ENCODE measurements at regions not wholly inside any gene's neighbourhood (a gene's known extent, or its start where the extent isn't known, plus 50 kb on each side); places are given as distances from the start of the nearest gene placed in this dataset.

DNA sequence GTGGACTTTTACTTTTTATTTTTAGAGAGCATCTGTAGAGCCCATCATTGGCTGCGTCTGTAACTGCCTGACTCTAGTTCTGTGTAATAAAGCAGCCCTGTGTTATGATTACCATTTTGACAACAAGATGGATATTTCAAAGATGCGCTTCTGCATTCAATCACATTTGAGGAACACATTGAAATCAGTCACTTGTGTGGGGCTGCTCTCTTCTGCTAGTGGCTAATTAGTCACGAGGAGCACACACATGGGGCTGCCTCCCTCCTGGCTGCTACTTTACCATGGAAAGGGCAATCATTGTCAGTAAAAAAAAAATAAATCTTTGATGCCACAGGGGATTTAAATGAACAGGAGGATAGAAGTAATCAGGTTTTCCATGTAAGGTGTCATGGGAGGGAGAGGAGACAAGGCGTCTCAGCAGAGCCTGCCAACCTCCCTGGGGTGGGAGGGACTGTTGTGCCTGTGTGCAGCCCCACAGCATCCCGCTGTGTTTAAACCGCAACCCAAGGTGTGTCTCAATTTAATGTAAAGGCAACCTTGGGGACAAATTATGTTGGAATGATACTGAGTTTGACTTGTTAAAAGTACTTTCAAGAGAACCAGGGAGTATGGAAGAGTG is 205.2 kb upstream of the COBL start:
- Histone ChIP-seq H3K27ac (ENCODE audit: low read depth in 1 of 2, low read length in 1 of 2) (no peak overlapping the region), H3K4me1 (ENCODE audit: control insufficient read depth in 2 of 2, insufficient read depth in 2 of 2, low read length in 2 of 2) (no peaks in the 10 kb centered on the region), H3K9me3 (ENCODE audit: control insufficient read depth in 2 of 2, insufficient read depth in 1 of 2, low read length in 1 of 2) (no peaks in the 10 kb centered on the region), H3K27me3 (ENCODE audit: control insufficient read depth in 2 of 2, insufficient read depth in 1 of 2, low read length in 1 of 2) (no peaks in the 10 kb centered on the region), H3K4me3 (ENCODE audit: low read length in 2 of 2) (no peak overlapping the region), H3K36me3 (ENCODE audit: control insufficient read depth in 2 of 2, insufficient read depth in 2 of 2, low read length in 1 of 2) (no peaks in the 10 kb centered on the region)
- DNase-seq (ENCODE audit: low read depth in 6 of 9, low spot score in 9 of 9): no peak
- WGBS: 90% methylated on average over 6 of the region's 6 CpGs

DNA sequence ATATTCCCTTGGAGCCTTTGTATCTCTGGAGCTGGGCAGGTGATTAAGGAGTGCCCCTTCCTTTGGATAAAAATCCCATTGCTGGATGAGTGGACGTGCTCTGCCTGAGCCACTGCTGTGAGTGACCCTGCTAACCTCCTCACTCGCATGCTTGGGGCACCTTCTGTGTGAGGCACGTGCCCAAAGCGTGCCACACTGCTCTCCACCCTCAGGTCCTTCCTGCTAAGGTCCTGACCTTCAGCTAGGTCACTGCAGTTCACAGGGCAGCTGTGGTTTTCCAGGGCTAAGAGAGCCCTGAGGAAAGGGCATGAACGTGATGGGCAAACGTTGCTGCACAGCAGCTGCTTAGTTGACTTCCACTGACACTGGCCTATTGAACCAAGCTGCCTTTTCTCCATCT is 204.4 kb upstream of the COBL start:
- 82% methylated on average over 6 of the region's 6 CpGs for WGBS
- Histone ChIP-seq H3K36me3 (ENCODE audit: control insufficient read depth in 2 of 2, insufficient read depth in 2 of 2, low read length in 1 of 2) (no peaks in the 10 kb centered on the region), H3K27ac (ENCODE audit: low read depth in 1 of 2, low read length in 1 of 2) (no peak overlapping the region), H3K9me3 (ENCODE audit: control insufficient read depth in 2 of 2, insufficient read depth in 1 of 2, low read length in 1 of 2) (no peaks in the 10 kb centered on the region), H3K4me1 (ENCODE audit: control insufficient read depth in 2 of 2, insufficient read depth in 2 of 2, low read length in 2 of 2) (no peaks in the 10 kb centered on the region), H3K27me3 (ENCODE audit: control insufficient read depth in 2 of 2, insufficient read depth in 1 of 2, low read length in 1 of 2) (no peaks in the 10 kb centered on the region), H3K4me3 (ENCODE audit: low read length in 2 of 2) (no peak overlapping the region)
- no peak for DNase-seq (ENCODE audit: low read depth in 6 of 9, low spot score in 9 of 9)

DNA sequence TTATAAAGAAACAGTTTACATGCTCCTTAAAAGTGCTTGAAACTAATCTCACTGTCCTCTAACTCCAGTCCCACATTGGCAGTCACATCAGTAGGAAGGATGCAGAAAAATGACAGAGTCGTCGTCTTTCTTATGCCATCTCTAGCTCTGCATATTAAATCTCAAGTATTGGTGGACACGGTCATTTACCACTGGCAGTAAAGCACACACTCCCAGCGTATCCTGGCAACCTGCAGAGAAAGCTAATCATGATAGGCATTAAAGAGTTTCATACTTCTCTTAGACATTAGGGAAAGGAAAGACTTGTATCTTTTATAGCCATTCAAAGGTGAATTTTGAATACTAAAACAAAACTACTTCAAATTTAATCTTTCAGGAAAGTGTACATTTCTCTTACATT is 202.0 kb upstream of the COBL start:
- Histone ChIP-seq H3K27me3 (ENCODE audit: control insufficient read depth in 2 of 2, insufficient read depth in 1 of 2, low read length in 1 of 2) (no peaks in the 10 kb centered on the region), H3K9me3 (ENCODE audit: control insufficient read depth in 2 of 2, insufficient read depth in 1 of 2, low read length in 1 of 2) (no peaks in the 10 kb centered on the region), H3K4me3 (ENCODE audit: low read length in 2 of 2) (no peak overlapping the region), H3K4me1 (ENCODE audit: control insufficient read depth in 2 of 2, insufficient read depth in 2 of 2, low read length in 2 of 2) (no peaks in the 10 kb centered on the region), H3K36me3 (ENCODE audit: control insufficient read depth in 2 of 2, insufficient read depth in 2 of 2, low read length in 1 of 2) (no peaks in the 10 kb centered on the region), H3K27ac (ENCODE audit: low read depth in 1 of 2, low read length in 1 of 2) (no peak overlapping the region)
- DNase-seq (ENCODE audit: low read depth in 6 of 9, low spot score in 9 of 9): no peak
- 94% methylated on average over 4 of the region's 4 CpGs for WGBS

DNA sequence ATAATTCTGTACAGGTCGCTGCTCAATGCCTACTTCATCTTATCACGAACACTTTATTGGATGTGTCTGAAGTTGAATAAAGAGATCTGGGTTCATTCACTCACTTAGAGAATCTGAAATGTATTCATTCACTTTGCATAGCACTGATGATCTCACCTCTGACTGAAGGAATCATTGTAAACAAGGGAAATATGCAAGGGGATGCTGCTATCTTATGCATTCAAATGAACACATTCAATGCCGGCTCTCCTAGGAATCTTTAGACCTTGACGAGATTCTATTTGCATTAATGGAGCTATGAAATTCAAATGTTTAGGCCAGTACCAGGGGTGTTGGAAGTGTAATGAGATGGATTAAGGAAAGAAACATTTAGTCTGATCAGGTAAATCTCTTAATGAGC is 200.6 kb upstream of the COBL start:
- Histone ChIP-seq H3K27me3 (ENCODE audit: control insufficient read depth in 2 of 2, insufficient read depth in 1 of 2, low read length in 1 of 2) (no peaks in the 10 kb centered on the region), H3K9me3 (ENCODE audit: control insufficient read depth in 2 of 2, insufficient read depth in 1 of 2, low read length in 1 of 2) (no peaks in the 10 kb centered on the region), H3K4me3 (ENCODE audit: low read length in 2 of 2) (no peak overlapping the region), H3K4me1 (ENCODE audit: control insufficient read depth in 2 of 2, insufficient read depth in 2 of 2, low read length in 2 of 2) (no peaks in the 10 kb centered on the region), H3K27ac (ENCODE audit: low read depth in 1 of 2, low read length in 1 of 2) (no peak overlapping the region), H3K36me3 (ENCODE audit: control insufficient read depth in 2 of 2, insufficient read depth in 2 of 2, low read length in 1 of 2) (no peaks in the 10 kb centered on the region)
- 75% methylated on average over 4 of the region's 4 CpGs for WGBS
- no peak for DNase-seq (ENCODE audit: low read depth in 6 of 9, low spot score in 9 of 9)

DNA sequence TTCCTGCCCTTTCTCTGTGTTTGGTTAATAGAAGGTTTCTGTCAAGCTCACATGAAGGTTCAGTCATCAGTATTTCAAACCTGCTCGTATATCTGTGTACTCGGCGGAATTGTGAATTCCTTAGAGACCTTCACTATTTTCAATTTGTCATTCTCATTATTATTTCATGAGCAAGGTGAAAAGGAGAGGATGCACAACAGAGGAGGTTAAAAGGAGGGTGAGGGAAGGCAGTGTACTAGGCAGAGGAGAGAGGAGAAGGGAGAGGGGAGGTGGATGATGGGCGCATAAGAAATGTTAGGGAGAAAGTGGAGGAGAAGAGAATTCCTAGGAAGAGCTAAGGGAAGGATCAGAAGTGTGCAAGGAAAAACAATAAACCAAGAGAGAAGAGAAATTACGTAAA is 185.0 kb upstream of the COBL start:
- DNase-seq (ENCODE audit: low read depth in 6 of 9, low spot score in 9 of 9): no peak
- Histone ChIP-seq H3K27ac (ENCODE audit: low read depth in 1 of 2, low read length in 1 of 2) (no peak overlapping the region), H3K27me3 (ENCODE audit: control insufficient read depth in 2 of 2, insufficient read depth in 1 of 2, low read length in 1 of 2) (no peaks in the 10 kb centered on the region), H3K9me3 (ENCODE audit: control insufficient read depth in 2 of 2, insufficient read depth in 1 of 2, low read length in 1 of 2) (peaks cover 0 to 4% of the 10 kb centered on the region in 2 donors), H3K4me1 (ENCODE audit: control insufficient read depth in 2 of 2, insufficient read depth in 2 of 2, low read length in 2 of 2) (no peaks in the 10 kb centered on the region), H3K4me3 (ENCODE audit: low read length in 2 of 2) (no peak overlapping the region), H3K36me3 (ENCODE audit: control insufficient read depth in 2 of 2, insufficient read depth in 2 of 2, low read length in 1 of 2) (no peaks in the 10 kb centered on the region)
- WGBS: 88% methylated on average over 5 of the region's 5 CpGs

DNA sequence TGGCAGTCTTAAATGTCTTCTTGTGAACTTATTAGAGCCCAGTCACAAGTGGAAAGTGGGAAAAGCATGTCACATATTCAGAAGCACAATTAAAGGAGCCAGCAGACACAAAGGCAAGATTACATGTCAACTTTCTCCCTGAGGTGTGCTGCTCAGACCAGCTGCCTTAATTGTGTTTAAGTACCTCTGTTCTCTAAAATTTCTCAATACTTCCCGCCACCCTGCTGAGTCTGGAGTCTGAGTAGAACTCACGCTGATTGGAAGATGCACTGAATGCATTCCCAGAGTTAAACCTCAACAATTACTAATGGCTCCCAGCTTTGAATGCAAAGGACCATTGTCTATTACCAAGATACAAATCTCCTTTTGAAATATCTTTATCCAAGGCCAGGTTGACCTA is 166.4 kb upstream of the COBL start:
- Histone ChIP-seq H3K27ac (ENCODE audit: low read depth in 1 of 2, low read length in 1 of 2) (no peak overlapping the region), H3K4me3 (ENCODE audit: low read length in 2 of 2) (no peak overlapping the region), H3K36me3 (ENCODE audit: control insufficient read depth in 2 of 2, insufficient read depth in 2 of 2, low read length in 1 of 2) (no peaks in the 10 kb centered on the region), H3K4me1 (ENCODE audit: control insufficient read depth in 2 of 2, insufficient read depth in 2 of 2, low read length in 2 of 2) (no peaks in the 10 kb centered on the region), H3K27me3 (ENCODE audit: control insufficient read depth in 2 of 2, insufficient read depth in 1 of 2, low read length in 1 of 2) (no peaks in the 10 kb centered on the region), H3K9me3 (ENCODE audit: control insufficient read depth in 2 of 2, insufficient read depth in 1 of 2, low read length in 1 of 2) (no peaks in the 10 kb centered on the region)
- WGBS: 97% methylated on average over 2 of the region's 2 CpGs
- no peak for DNase-seq (ENCODE audit: low read depth in 6 of 9, low spot score in 9 of 9)

DNA sequence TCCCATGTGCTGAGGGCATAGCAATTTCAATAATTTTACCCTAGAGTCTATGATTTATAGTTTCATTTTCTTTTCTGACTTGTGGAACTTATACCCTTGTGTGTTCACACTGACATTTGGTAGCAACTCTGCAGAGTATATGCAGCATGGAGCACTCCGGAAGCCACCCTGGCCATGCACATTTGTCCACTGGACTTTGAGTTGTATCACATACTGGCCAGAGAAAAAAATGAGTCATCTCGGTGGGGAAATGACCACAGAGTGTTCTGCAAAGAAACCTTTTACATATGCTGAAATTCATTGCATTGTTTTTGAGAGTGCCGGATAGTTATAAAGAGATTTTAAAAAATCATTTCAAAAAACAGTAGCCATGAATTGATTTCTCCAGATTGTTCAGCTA is 164.8 kb upstream of the COBL start:
- 92% methylated on average over 3 of the region's 3 CpGs for WGBS
- DNase-seq (ENCODE audit: low read depth in 6 of 9, low spot score in 9 of 9): no peak
- Histone ChIP-seq H3K4me3 (ENCODE audit: low read length in 2 of 2) (no peak overlapping the region), H3K36me3 (ENCODE audit: control insufficient read depth in 2 of 2, insufficient read depth in 2 of 2, low read length in 1 of 2) (no peaks in the 10 kb centered on the region), H3K4me1 (ENCODE audit: control insufficient read depth in 2 of 2, insufficient read depth in 2 of 2, low read length in 2 of 2) (no peaks in the 10 kb centered on the region), H3K27ac (ENCODE audit: low read depth in 1 of 2, low read length in 1 of 2) (no peak overlapping the region), H3K9me3 (ENCODE audit: control insufficient read depth in 2 of 2, insufficient read depth in 1 of 2, low read length in 1 of 2) (no peaks in the 10 kb centered on the region), H3K27me3 (ENCODE audit: control insufficient read depth in 2 of 2, insufficient read depth in 1 of 2, low read length in 1 of 2) (no peaks in the 10 kb centered on the region)

DNA sequence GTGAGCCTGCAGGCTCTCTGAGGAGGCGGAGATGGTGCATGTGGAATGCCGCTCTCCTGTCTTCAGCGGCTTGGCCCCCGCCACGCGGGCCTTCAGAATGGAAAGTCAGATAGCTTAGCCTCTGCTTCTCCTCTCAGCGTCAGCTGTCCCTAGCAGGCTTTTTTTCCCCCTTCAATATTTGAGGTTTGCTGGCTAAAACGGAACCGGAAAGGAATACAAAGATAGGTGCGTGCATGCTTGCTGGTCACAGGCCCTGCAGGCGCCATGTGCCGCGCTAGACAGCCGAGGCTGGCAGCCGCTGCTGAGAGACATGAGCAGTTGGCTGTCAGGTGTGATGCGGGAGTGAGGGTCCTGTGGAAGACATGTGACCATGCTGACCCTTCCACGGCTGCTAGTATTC is 161.2 kb upstream of the COBL start:
- H3K27me3 ChIP-seq (ENCODE audit: control insufficient read depth in 2 of 2, insufficient read depth in 1 of 2, low read length in 1 of 2): no peaks in the 10 kb centered on the region
- DNase-seq (ENCODE audit: low read depth in 6 of 9, low spot score in 9 of 9): no peak
- no peak overlapping the region for H3K27ac ChIP-seq (ENCODE audit: low read depth in 1 of 2, low read length in 1 of 2)
- WGBS: 95% methylated on average over 17 of the region's 17 CpGs
- H3K4me3 ChIP-seq (ENCODE audit: low read length in 2 of 2): no peak overlapping the region
- no peaks in the 10 kb centered on the region for H3K9me3 ChIP-seq (ENCODE audit: control insufficient read depth in 2 of 2, insufficient read depth in 1 of 2, low read length in 1 of 2)
- no peaks in the 10 kb centered on the region for H3K4me1 ChIP-seq (ENCODE audit: control insufficient read depth in 2 of 2, insufficient read depth in 2 of 2, low read length in 2 of 2)
- H3K36me3 ChIP-seq (ENCODE audit: control insufficient read depth in 2 of 2, insufficient read depth in 2 of 2, low read length in 1 of 2): no peaks in the 10 kb centered on the region

DNA sequence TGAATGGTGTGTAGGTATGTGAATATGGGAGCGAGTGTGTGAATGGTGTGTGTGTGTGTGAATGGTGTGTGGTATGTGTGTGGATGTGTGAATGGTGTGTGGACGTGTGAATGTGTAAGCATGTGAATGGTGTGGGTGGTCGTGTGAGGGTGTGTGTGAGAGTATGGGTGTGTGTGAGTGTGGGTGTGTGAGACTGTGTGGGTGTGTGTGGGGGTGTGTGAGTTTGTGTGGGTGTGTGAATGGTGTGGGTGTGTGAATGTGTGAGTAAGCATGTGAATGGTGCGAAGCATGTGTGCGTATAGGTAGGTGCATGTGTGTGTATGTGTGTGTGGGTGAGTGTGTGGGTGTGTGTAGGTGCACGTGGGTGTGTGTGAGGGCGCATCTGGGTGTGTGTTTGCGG is 160.7 kb upstream of the COBL start:
- no peak for DNase-seq (ENCODE audit: low read depth in 6 of 9, low spot score in 9 of 9)
- H3K4me1 ChIP-seq (ENCODE audit: control insufficient read depth in 2 of 2, insufficient read depth in 2 of 2, low read length in 2 of 2): no peaks in the 10 kb centered on the region
- H3K36me3 ChIP-seq (ENCODE audit: control insufficient read depth in 2 of 2, insufficient read depth in 2 of 2, low read length in 1 of 2): no peaks in the 10 kb centered on the region
- WGBS: 89% methylated on average over 8 of the region's 8 CpGs
- H3K27ac ChIP-seq (ENCODE audit: low read depth in 1 of 2, low read length in 1 of 2): no peak overlapping the region
- no peak overlapping the region for H3K4me3 ChIP-seq (ENCODE audit: low read length in 2 of 2)
- no peaks in the 10 kb centered on the region for H3K9me3 ChIP-seq (ENCODE audit: control insufficient read depth in 2 of 2, insufficient read depth in 1 of 2, low read length in 1 of 2)
- peaks cover 0 to 2% of the 10 kb centered on the region in 2 donors for H3K27me3 ChIP-seq (ENCODE audit: control insufficient read depth in 2 of 2, insufficient read depth in 1 of 2, low read length in 1 of 2)

DNA sequence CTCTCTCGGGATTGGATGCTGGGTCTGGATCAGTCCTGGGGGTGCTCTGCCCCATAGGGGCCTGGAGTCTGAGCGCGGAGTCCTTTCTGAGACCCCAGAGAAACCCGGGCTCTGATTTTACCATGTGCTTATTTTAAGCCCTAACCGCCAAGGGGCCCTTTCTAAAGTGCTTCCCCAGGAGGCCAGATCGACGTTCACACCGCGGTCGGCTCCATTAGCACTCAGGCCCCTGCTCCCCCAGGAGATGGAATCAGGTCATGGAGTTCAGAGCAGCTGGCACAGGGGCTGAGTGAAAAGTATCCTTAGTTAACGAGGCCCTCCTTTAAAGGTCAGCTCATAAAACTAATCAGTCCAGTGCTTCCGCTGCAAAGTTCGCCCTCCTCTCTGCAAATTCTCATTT is 159.4 kb upstream of the COBL start:
- H3K9me3 ChIP-seq (ENCODE audit: control insufficient read depth in 2 of 2, insufficient read depth in 1 of 2, low read length in 1 of 2): no peaks in the 10 kb centered on the region
- DNase-seq (ENCODE audit: low read depth in 6 of 9, low spot score in 9 of 9): no peak
- no peak overlapping the region for H3K27ac ChIP-seq (ENCODE audit: low read depth in 1 of 2, low read length in 1 of 2)
- H3K4me3 ChIP-seq (ENCODE audit: low read length in 2 of 2): no peak overlapping the region
- H3K27me3 ChIP-seq (ENCODE audit: control insufficient read depth in 2 of 2, insufficient read depth in 1 of 2, low read length in 1 of 2): peaks cover 0 to 14% of the 10 kb centered on the region in 2 donors
- WGBS: 95% methylated on average over 13 of the region's 13 CpGs
- H3K36me3 ChIP-seq (ENCODE audit: control insufficient read depth in 2 of 2, insufficient read depth in 2 of 2, low read length in 1 of 2): no peaks in the 10 kb centered on the region
- no peaks in the 10 kb centered on the region for H3K4me1 ChIP-seq (ENCODE audit: control insufficient read depth in 2 of 2, insufficient read depth in 2 of 2, low read length in 2 of 2)

Data from thymus (tissue), 11 donors.